ENCODE measurements at regions not wholly inside any gene's neighbourhood (a gene's known extent, or its start where the extent isn't known, plus 50 kb on each side); places are given as distances from the start of the nearest gene placed in this dataset.

DNA sequence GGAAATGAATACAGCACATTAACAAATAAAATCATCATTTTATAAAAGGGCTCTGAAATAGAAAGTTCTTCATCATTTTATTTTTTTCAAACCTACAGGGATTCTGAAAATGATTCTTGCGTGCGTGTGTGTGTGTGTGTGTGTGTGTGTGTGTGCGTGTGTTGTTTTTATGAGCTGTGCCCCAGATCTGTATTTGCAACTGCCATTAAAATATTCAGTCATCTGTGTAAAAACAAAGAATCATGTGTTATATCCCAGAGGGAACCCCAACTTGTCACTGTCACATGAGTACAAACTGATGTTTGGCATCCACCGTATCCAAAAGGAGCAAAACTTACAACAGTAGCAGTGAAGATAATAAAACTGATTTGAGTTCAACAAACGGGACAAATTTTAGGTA is 635.4 kb upstream of the PFKP start:
- H3K4me1 ChIP-seq (ENCODE audit: insufficient read depth), result no peaks in the 10 kb centered on the region
- ATAC-seq (no peak), DNase-seq (ENCODE audit: low spot score) (no peak)
- H2AFZ ChIP-seq, result no peak overlapping the region
- no peaks in the 10 kb centered on the region for H3K27me3 Mint-ChIP-seq (ENCODE audit: insufficient read depth, low read depth, poor library complexity)
- H3K4me1 Mint-ChIP-seq, result no peaks in the 10 kb centered on the region
- peaks cover 11% of the 10 kb centered on the region; the same call in 2 of the 3 replicates for H3K36me3 Mint-ChIP-seq (ENCODE audit: low read depth)
- peaks cover 15% of the 10 kb centered on the region for H3K9me3 Mint-ChIP-seq
- no peaks in the 10 kb centered on the region for H3K36me3 ChIP-seq (ENCODE audit: insufficient read depth)
- H3K4me2 ChIP-seq, result no peak overlapping the region
- no peaks in the 10 kb centered on the region for H4K20me1 ChIP-seq (replicated peaks; ENCODE audit: insufficient read depth)
- no peak for TF ChIP-seq CREB1 (CRISPR knock-in tag; IDR thresholded peaks at IDR 0.05; ENCODE audit: low read depth)
- TF ChIP-seq, protein P1, sequence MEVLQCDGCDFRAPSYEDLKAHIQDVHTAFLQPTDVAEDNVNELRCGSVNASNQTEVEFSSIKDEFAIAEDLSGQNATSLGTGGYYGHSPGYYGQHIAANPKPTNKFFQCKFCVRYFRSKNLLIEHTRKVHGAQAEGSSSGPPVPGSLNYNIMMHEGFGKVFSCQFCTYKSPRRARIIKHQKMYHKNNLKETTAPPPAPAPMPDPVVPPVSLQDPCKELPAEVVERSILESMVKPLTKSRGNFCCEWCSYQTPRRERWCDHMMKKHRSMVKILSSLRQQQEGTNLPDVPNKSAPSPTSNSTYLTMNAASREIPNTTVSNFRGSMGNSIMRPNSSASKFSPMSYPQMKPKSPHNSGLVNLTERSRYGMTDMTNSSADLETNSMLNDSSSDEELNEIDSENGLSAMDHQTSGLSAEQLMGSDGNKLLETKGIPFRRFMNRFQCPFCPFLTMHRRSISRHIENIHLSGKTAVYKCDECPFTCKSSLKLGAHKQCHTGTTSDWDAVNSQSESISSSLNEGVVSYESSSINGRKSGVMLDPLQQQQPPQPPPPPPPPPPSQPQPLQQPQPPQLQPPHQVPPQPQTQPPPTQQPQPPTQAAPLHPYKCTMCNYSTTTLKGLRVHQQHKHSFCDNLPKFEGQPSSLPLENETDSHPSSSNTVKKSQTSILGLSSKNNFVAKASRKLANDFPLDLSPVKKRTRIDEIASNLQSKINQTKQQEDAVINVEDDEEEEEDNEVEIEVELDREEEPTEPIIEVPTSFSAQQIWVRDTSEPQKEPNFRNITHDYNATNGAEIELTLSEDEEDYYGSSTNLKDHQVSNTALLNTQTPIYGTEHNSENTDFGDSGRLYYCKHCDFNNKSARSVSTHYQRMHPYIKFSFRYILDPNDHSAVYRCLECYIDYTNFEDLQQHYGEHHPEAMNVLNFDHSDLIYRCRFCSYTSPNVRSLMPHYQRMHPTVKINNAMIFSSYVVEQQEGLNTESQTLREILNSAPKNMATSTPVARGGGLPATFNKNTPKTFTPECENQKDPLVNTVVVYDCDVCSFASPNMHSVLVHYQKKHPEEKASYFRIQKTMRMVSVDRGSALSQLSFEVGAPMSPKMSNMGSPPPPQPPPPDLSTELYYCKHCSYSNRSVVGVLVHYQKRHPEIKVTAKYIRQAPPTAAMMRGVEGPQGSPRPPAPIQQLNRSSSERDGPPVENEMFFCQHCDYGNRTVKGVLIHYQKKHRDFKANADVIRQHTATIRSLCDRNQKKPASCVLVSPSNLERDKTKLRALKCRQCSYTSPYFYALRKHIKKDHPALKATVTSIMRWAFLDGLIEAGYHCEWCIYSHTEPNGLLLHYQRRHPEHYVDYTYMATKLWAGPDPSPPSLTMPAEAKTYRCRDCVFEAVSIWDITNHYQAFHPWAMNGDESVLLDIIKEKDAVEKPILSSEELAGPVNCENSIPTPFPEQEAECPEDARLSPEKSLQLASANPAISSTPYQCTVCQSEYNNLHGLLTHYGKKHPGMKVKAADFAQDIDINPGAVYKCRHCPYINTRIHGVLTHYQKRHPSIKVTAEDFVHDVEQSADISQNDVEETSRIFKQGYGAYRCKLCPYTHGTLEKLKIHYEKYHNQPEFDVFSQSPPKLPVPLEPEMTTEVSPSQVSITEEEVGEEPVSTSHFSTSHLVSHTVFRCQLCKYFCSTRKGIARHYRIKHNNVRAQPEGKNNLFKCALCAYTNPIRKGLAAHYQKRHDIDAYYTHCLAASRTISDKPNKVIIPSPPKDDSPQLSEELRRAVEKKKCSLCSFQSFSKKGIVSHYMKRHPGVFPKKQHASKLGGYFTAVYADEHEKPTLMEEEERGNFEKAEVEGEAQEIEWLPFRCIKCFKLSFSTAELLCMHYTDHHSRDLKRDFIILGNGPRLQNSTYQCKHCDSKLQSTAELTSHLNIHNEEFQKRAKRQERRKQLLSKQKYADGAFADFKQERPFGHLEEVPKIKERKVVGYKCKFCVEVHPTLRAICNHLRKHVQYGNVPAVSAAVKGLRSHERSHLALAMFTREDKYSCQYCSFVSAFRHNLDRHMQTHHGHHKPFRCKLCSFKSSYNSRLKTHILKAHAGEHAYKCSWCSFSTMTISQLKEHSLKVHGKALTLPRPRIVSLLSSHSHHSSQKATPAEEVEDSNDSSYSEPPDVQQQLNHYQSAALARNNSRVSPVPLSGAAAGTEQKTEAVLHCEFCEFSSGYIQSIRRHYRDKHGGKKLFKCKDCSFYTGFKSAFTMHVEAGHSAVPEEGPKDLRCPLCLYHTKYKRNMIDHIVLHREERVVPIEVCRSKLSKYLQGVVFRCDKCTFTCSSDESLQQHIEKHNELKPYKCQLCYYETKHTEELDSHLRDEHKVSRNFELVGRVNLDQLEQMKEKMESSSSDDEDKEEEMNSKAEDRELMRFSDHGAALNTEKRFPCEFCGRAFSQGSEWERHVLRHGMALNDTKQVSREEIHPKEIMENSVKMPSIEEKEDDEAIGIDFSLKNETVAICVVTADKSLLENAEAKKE (CRISPR knock-in tag; IDR thresholded peaks at IDR 0.05), result no peak
- TF ChIP-seq EZH2 (IDR thresholded peaks at IDR 0.05; ENCODE audit: low read depth, unreplicated experiment), result no peak
- TF ChIP-seq, protein P2, sequence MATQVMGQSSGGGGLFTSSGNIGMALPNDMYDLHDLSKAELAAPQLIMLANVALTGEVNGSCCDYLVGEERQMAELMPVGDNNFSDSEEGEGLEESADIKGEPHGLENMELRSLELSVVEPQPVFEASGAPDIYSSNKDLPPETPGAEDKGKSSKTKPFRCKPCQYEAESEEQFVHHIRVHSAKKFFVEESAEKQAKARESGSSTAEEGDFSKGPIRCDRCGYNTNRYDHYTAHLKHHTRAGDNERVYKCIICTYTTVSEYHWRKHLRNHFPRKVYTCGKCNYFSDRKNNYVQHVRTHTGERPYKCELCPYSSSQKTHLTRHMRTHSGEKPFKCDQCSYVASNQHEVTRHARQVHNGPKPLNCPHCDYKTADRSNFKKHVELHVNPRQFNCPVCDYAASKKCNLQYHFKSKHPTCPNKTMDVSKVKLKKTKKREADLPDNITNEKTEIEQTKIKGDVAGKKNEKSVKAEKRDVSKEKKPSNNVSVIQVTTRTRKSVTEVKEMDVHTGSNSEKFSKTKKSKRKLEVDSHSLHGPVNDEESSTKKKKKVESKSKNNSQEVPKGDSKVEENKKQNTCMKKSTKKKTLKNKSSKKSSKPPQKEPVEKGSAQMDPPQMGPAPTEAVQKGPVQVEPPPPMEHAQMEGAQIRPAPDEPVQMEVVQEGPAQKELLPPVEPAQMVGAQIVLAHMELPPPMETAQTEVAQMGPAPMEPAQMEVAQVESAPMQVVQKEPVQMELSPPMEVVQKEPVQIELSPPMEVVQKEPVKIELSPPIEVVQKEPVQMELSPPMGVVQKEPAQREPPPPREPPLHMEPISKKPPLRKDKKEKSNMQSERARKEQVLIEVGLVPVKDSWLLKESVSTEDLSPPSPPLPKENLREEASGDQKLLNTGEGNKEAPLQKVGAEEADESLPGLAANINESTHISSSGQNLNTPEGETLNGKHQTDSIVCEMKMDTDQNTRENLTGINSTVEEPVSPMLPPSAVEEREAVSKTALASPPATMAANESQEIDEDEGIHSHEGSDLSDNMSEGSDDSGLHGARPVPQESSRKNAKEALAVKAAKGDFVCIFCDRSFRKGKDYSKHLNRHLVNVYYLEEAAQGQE (IDR thresholded peaks at IDR 0.05; ENCODE audit: unreplicated experiment), result no peak
- no peak overlapping the region for H3K27ac ChIP-seq (ENCODE audit: low read depth)
- no peaks in the 10 kb centered on the region for H3F3A ChIP-seq (replicated peaks; ENCODE audit: low read depth)
- H3K9me2 ChIP-seq (ENCODE audit: insufficient read depth), result peaks cover 6% of the 10 kb centered on the region; the same call in 1 of the 2 replicates
- no peaks in the 10 kb centered on the region for H3K27me3 ChIP-seq (ENCODE audit: insufficient read depth)
- no peak overlapping the region for H3K27ac Mint-ChIP-seq
- H3K4me3 Mint-ChIP-seq, result no peak overlapping the region
- no peaks in the 10 kb centered on the region for H3K79me2 ChIP-seq (replicated peaks; ENCODE audit: insufficient read depth)
- no peak overlapping the region for H3K4me3 ChIP-seq
